GM12878 (cell line): ENCODE measurements at regions not wholly inside any gene's neighbourhood (a gene's known extent, or its start where the extent isn't known, plus 50 kb on each side); places are given as distances from the start of the nearest gene placed in this dataset.

Experiments used
- ATAC-seq: fragments of 200-7000 bp; cut with Tn5 transposase; 3 replicates; pipeline ENCODE4 v1.9.1; 2020; ENCODE audit warnings: mild to moderate bottlenecking, moderate library complexity
- BruUV-seq: library from RNA; stranded (reverse); fragments of 400-500 nt; replicated peaks from 2 replicates; lab custom pipeline; 2021; lab: Mats Ljungman, UMichigan
- CTCF ChIA-PET: fragments of 300-600 bp; sonication (Branson Sonifier 250); formaldehyde crosslinking; extraction: SDS; loops from one replicate; lab custom pipeline; 2021; ENCODE audit warnings: inconsistent platforms; lab: Yijun Ruan, JAX
- POLR2A ChIA-PET: fragments of 350-600 bp; formaldehyde crosslinking; extraction: SDS; loops from one replicate; lab custom pipeline; 2021; ENCODE audit warnings: inconsistent platforms; lab: Charles Lee
- RAD21 ChIA-PET: fragments of 300-600 bp; sonication (Branson Sonifier 250); formaldehyde crosslinking; loops from one replicate; lab custom pipeline; 2023; ENCODE audit warnings: antibody characterized with exemption; ENCODE audit not compliant: unreplicated experiment; lab: Charles Lee
- SMC1A ChIA-PET: fragments of 300-600 bp; sonication (Branson Sonifier 250); formaldehyde crosslinking; loops from one replicate; lab custom pipeline; 2023; ENCODE audit not compliant: unreplicated experiment, uncharacterized antibody; lab: Charles Lee
- DNase-seq: peaks from one replicate; pipeline ENCODE4 v3.0.0-alpha.2; 2011; ENCODE audit warnings: low read depth, low spot score
- FAIRE-seq: peaks from 3 replicates; lab custom pipeline; 2011; peaks lifted over from hg19 to GRCh38; lab: Jason Lieb, UNC
- H2AFZ ChIP-seq: 2 replicates; pipeline ENCODE4 v1.6.0; 2011; ENCODE audit warnings: low read depth, low read length, control low read depth; ENCODE audit not compliant: control insufficient read depth
- H3K27ac ChIP-seq: 2 replicates; pipeline ENCODE4 v1.5.1; 2011; ENCODE audit warnings: control low read depth; ENCODE audit not compliant: control insufficient read depth, insufficient read depth
- H3K27me3 ChIP-seq, 2 experiments: replicated peaks in 1 of 2; 2 replicates each; pipeline versions ENCODE4 v1.6.0 to v1.6.1; 2011; ENCODE audit warnings: low read length in 1 of 2; ENCODE audit not compliant: control insufficient read depth in 2 of 2, insufficient read depth in 2 of 2
- H3K36me3 ChIP-seq, 2 experiments: 2 replicates each; pipeline ENCODE4 v1.5.1; 2011; ENCODE audit warnings: low read length in 1 of 2; ENCODE audit not compliant: control insufficient read depth in 2 of 2, insufficient read depth in 2 of 2
- H3K4me1 ChIP-seq: 2 replicates; pipeline ENCODE4 v1.6.1; 2011; ENCODE audit warnings: mild to moderate bottlenecking, low read length, moderate library complexity, mixed read lengths; ENCODE audit not compliant: control insufficient read depth, insufficient read depth
- H3K4me2 ChIP-seq: 2 replicates; pipeline ENCODE4 v1.6.0; 2011; ENCODE audit warnings: control low read depth; ENCODE audit not compliant: control insufficient read depth, insufficient read depth
- H3K4me3 ChIP-seq: fragments of 200-600 bp; sonication (generic); 2 replicates; pipeline ENCODE4 v1.5.1; 2016
- H3K79me2 ChIP-seq: 2 replicates; pipeline ENCODE4 v1.6.0; 2011; ENCODE audit warnings: low read length; ENCODE audit not compliant: control insufficient read depth, insufficient read depth
- H3K9ac ChIP-seq: 2 replicates; pipeline ENCODE4 v1.8.0; 2011; ENCODE audit warnings: low read length, control low read depth, mixed read lengths; ENCODE audit not compliant: control insufficient read depth, insufficient read depth
- H3K9me3 ChIP-seq: replicated peaks from 3 replicates; pipeline ENCODE4 v1.5.1; 2011; ENCODE audit warnings: mild to moderate bottlenecking, low read length; ENCODE audit not compliant: control insufficient read depth, insufficient read depth
- H4K20me1 ChIP-seq: 2 replicates; pipeline ENCODE4 v1.6.0; 2011; ENCODE audit not compliant: control insufficient read depth, insufficient read depth
- RAD21 ChIP-seq: IDR thresholded peaks from 2 replicates; pipeline ENCODE4 v1.6.1; 2011; ENCODE audit warnings: mild to moderate bottlenecking, low read depth, low read length, moderate library complexity; ENCODE audit not compliant: insufficient read depth
- TBL1XR1 ChIP-seq: IDR thresholded peaks from 2 replicates; pipeline ENCODE4 v1.6.1; 2012; ENCODE audit warnings: low read depth, low read length, improper control_type of control experiment
- TCF3 ChIP-seq: IDR thresholded peaks from 2 replicates; pipeline ENCODE4 v1.6.1; 2012; ENCODE audit warnings: low read depth, mild to moderate bottlenecking, low read length, borderline replicate concordance; ENCODE audit not compliant: insufficient read depth
- TCF7 ChIP-seq: IDR thresholded peaks from 2 replicates; pipeline ENCODE4 v1.6.1; 2014; ENCODE audit warnings: antibody characterized with exemption, borderline replicate concordance
- ZZZ3 ChIP-seq: IDR thresholded peaks from 2 replicates; pipeline ENCODE4 v1.6.1; 2011; ENCODE audit warnings: low read depth; ENCODE audit not compliant: control insufficient read depth, insufficient read length
- WGBS: methylation state at CpG from one replicate; pipeline ENCODE4 v1.1.6; 2016; ENCODE audit warnings: low lambda C conversion rate; ENCODE audit not compliant: insufficient replicate concordance, insufficient coverage; ENCODE audit errors: missing lambda C conversion rate; 5-methylcytosine and 5-hydroxymethylcytosine counted together
- in situ Hi-C: fragments of 300-500 bp; cut with MboI; formaldehyde crosslinking; loops from 9 replicates; pipeline ENCODE4 v1.14.3; 2018; ENCODE audit warnings: mixed read lengths
- intact Hi-C: fragments of 100-400 bp; cut with micrococcal nuclease; formaldehyde crosslinking; loops from one replicate; pipeline ENCODE4 v1.14.2; 2022; ENCODE audit not compliant: unreplicated experiment
- TF ChIP-seq, protein P1 (sequence below): fragments of 450-650 bp; formaldehyde crosslinking; IDR thresholded peaks from 2 replicates; pipeline ENCODE4 v1.5.0; 2022; ENCODE audit warnings: mild to moderate bottlenecking, missing genetic modification characterization

DNA sequence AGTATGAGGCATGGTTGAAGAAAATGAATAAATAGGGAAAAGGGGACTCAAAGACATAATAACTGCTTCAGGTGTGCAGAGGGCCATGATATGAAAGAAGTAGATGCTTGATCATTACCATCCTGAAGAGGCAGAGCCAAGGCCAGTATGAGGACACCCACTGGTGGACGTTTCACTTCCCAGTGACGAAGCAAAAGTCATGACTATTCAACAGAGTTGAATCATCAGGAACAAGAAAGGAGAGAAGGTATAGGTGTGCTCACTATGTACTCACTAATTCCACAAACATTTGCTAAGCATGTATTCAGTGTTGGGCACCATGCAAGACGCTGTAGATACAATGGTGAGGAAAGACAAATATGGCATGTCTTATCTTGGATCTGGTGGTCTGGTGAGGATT, 319.2 kb upstream of the RUNX1 start:
- ChIA-PET POLR2A (no interaction called here), RAD21 (interaction anchor here (1.0 kb wide), 1 partner anchor 479 kb away, joined by 3 read pairs; no protein-coding TSS in a partner anchor), SMC1A (no interaction called here), CTCF (no interaction called here)
- in situ Hi-C loops = no loop called here
- Histone ChIP-seq H3K9me3 (no peaks in the 10 kb centered on the region), H3K27ac (no peak overlapping the region), H3K9ac (no peak overlapping the region), H3K36me3 (no peaks in the 10 kb centered on the region), H3K4me2 (no peak overlapping the region), H3K4me3 (no peak overlapping the region), H3K4me1 (no peaks in the 10 kb centered on the region), H3K79me2 (no peaks in the 10 kb centered on the region), H2AFZ (no peak overlapping the region), H3K27me3 (no peaks in the 10 kb centered on the region), H4K20me1 (no peaks in the 10 kb centered on the region)
- TF ChIP-seq TBL1XR1 (no peak), ZZZ3 (no peak), RAD21 (peak; percentile 3; the same call in 1 of the 2 replicates), TCF7 (no peak), TCF3 (no peak)
- TF ChIP-seq, protein P1, sequence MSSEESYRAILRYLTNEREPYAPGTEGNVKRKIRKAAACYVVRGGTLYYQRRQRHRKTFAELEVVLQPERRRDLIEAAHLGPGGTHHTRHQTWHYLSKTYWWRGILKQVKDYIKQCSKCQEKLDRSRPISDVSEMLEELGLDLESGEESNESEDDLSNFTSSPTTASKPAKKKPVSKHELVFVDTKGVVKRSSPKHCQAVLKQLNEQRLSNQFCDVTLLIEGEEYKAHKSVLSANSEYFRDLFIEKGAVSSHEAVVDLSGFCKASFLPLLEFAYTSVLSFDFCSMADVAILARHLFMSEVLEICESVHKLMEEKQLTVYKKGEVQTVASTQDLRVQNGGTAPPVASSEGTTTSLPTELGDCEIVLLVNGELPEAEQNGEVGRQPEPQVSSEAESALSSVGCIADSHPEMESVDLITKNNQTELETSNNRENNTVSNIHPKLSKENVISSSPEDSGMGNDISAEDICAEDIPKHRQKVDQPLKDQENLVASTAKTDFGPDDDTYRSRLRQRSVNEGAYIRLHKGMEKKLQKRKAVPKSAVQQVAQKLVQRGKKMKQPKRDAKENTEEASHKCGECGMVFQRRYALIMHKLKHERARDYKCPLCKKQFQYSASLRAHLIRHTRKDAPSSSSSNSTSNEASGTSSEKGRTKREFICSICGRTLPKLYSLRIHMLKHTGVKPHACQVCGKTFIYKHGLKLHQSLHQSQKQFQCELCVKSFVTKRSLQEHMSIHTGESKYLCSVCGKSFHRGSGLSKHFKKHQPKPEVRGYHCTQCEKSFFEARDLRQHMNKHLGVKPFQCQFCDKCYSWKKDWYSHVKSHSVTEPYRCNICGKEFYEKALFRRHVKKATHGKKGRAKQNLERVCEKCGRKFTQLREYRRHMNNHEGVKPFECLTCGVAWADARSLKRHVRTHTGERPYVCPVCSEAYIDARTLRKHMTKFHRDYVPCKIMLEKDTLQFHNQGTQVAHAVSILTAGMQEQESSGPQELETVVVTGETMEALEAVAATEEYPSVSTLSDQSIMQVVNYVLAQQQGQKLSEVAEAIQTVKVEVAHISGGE (CRISPR knock-in tag) = no peak
- FAIRE-seq (no peak), DNase-seq (no peak), ATAC-seq (no peak)
- WGBS = 16% methylated on average over 3 of the region's 3 CpGs
- BruUV-seq = no TSS peak
- intact Hi-C loops = no loop called here
